Activated CD4-positive, alpha-beta T cell treated with anti-CD3 and anti-CD28 coated beads, Interleukin-2, amount 10 ng/mL, durations not matched to agents 24 days and 14 days (primary cell): ENCODE measurements at regions not wholly inside any gene's neighbourhood (a gene's known extent, or its start where the extent isn't known, plus 50 kb on each side); places are given as distances from the start of the nearest gene placed in this dataset.
A peak's percentile ranks its signal among the peaks of the same experiment; 100 is the strongest.

ENCODE experiments used
- DNase-seq: peaks from one replicate; pipeline ENCODE4 v3.0.0; 2022
- H3K27ac Mint-ChIP-seq: one replicate; pipeline ENCODE4 v1.8.0; 2022; ENCODE audit warnings: mild to moderate bottlenecking, mixed read lengths
- H3K27me3 Mint-ChIP-seq: one replicate; pipeline ENCODE4 v1.8.0; 2022; ENCODE audit warnings: mixed read lengths
- H3K36me3 Mint-ChIP-seq: one replicate; pipeline ENCODE4 v1.8.0; 2022; ENCODE audit warnings: low read depth, mild to moderate bottlenecking, mixed read lengths
- H3K4me1 Mint-ChIP-seq: one replicate; pipeline ENCODE4 v1.8.0; 2021; ENCODE audit warnings: mixed read lengths
- H3K4me3 Mint-ChIP-seq: one replicate; pipeline ENCODE4 v1.8.0; 2022; ENCODE audit warnings: mild to moderate bottlenecking, moderate library complexity, mixed read lengths
- H3K9me3 Mint-ChIP-seq: one replicate; pipeline ENCODE4 v1.8.0; 2021; ENCODE audit warnings: mixed read lengths
- intact Hi-C: fragments of 100-400 bp; cut with micrococcal nuclease; formaldehyde crosslinking; loops from one replicate; pipeline ENCODE4 v1.15.1; 2023

GRCh38 chr3:99551520-99551919 lies 86.9 kb upstream of the COL8A1 start:
- Mint-ChIP-seq H3K9me3 (no peaks in the 10 kb centered on the region), H3K27me3 (no peaks in the 10 kb centered on the region), H3K36me3 (no peaks in the 10 kb centered on the region), H3K27ac (no peak overlapping the region), H3K4me1 (no peaks in the 10 kb centered on the region), H3K4me3 (no peak overlapping the region)
- intact Hi-C loops, result no loop called here
- no peak for DNase-seq

- Mint-ChIP-seq H3K9me3 (no peaks in the 10 kb centered on the region), H3K4me1 (no peaks in the 10 kb centered on the region), H3K27me3 (no peaks in the 10 kb centered on the region), H3K4me3 (no peak overlapping the region), H3K27ac (no peak overlapping the region), H3K36me3 (no peaks in the 10 kb centered on the region)
- intact Hi-C loops, result no loop called here
- no peak for DNase-seq
Measured at GRCh38 chr3:99549957-99550603, 88.3 kb upstream of the COL8A1 start.

GRCh38 chr3:99549220-99549619 lies 89.2 kb upstream of the COL8A1 start:
- Mint-ChIP-seq H3K36me3 (no peaks in the 10 kb centered on the region), H3K4me1 (no peaks in the 10 kb centered on the region), H3K9me3 (no peaks in the 10 kb centered on the region), H3K27ac (no peak overlapping the region), H3K27me3 (no peaks in the 10 kb centered on the region), H3K4me3 (no peak overlapping the region)
- no peak for DNase-seq
- intact Hi-C loops, result no loop called here

- intact Hi-C loops, result no loop called here
- Mint-ChIP-seq H3K27ac (no peak overlapping the region), H3K9me3 (no peaks in the 10 kb centered on the region), H3K36me3 (no peaks in the 10 kb centered on the region), H3K27me3 (no peaks in the 10 kb centered on the region), H3K4me3 (no peak overlapping the region), H3K4me1 (no peaks in the 10 kb centered on the region)
- no peak for DNase-seq
Measured at GRCh38 chr3:99548674-99549073, 89.7 kb upstream of the COL8A1 start.

GRCh38 chr3:99545941-99546580 lies 92.3 kb upstream of the COL8A1 start:
- no peaks in the 10 kb centered on the region for H3K9me3 Mint-ChIP-seq
- H3K27me3 Mint-ChIP-seq, result no peaks in the 10 kb centered on the region
- H3K4me3 Mint-ChIP-seq, result no peak overlapping the region
- DNase-seq, result no peak
- H3K27ac Mint-ChIP-seq, result no peak overlapping the region
- no peaks in the 10 kb centered on the region for H3K36me3 Mint-ChIP-seq
- H3K4me1 Mint-ChIP-seq, result peaks cover 5% of the 10 kb centered on the region
- intact Hi-C loops, result no loop called here

- H3K9me3 Mint-ChIP-seq, result no peaks in the 10 kb centered on the region
- no peaks in the 10 kb centered on the region for H3K27me3 Mint-ChIP-seq
- DNase-seq, result no peak
- no peak overlapping the region for H3K4me3 Mint-ChIP-seq
- no peak overlapping the region for H3K27ac Mint-ChIP-seq
- intact Hi-C loops, result no loop called here
- H3K36me3 Mint-ChIP-seq, result no peaks in the 10 kb centered on the region
- H3K4me1 Mint-ChIP-seq, result peaks cover 5% of the 10 kb centered on the region
Measured at GRCh38 chr3:99544786-99545281, 93.6 kb upstream of the COL8A1 start.

- intact Hi-C loops, result no loop called here
- no peaks in the 10 kb centered on the region for H3K27me3 Mint-ChIP-seq
- H3K36me3 Mint-ChIP-seq, result no peaks in the 10 kb centered on the region
- H3K4me1 Mint-ChIP-seq, result peaks cover 5% of the 10 kb centered on the region
- no peaks in the 10 kb centered on the region for H3K9me3 Mint-ChIP-seq
- H3K4me3 Mint-ChIP-seq, result no peak overlapping the region
- DNase-seq, result no peak
- no peak overlapping the region for H3K27ac Mint-ChIP-seq
Measured at GRCh38 chr3:99543796-99544195, 94.6 kb upstream of the COL8A1 start.

- no peak overlapping the region for H3K4me3 Mint-ChIP-seq
- H3K36me3 Mint-ChIP-seq, result no peaks in the 10 kb centered on the region
- no peak overlapping the region for H3K27ac Mint-ChIP-seq
- no peak for DNase-seq
- peaks cover 5% of the 10 kb centered on the region for H3K4me1 Mint-ChIP-seq
- intact Hi-C loops, result no loop called here
- H3K27me3 Mint-ChIP-seq, result no peaks in the 10 kb centered on the region
- no peaks in the 10 kb centered on the region for H3K9me3 Mint-ChIP-seq
Measured at GRCh38 chr3:99542767-99543518, 95.5 kb upstream of the COL8A1 start.

- intact Hi-C loops, result no loop called here
- Mint-ChIP-seq H3K4me3 (no peak overlapping the region), H3K36me3 (no peaks in the 10 kb centered on the region), H3K27me3 (no peaks in the 10 kb centered on the region), H3K9me3 (no peaks in the 10 kb centered on the region), H3K4me1 (peaks cover 5% of the 10 kb centered on the region), H3K27ac (no peak overlapping the region)
- no peak for DNase-seq
Measured at GRCh38 chr3:99541181-99541580, 97.2 kb upstream of the COL8A1 start.

GRCh38 chr3:99537416-99537815 lies 101.0 kb upstream of the COL8A1 start:
- Mint-ChIP-seq H3K36me3 (no peaks in the 10 kb centered on the region), H3K9me3 (no peaks in the 10 kb centered on the region), H3K4me3 (no peak overlapping the region), H3K27me3 (no peaks in the 10 kb centered on the region), H3K4me1 (no peaks in the 10 kb centered on the region), H3K27ac (no peak overlapping the region)
- intact Hi-C loops, result no loop called here
- DNase-seq, result no peak

- intact Hi-C loops, result no loop called here
- Mint-ChIP-seq H3K36me3 (no peaks in the 10 kb centered on the region), H3K27ac (no peak overlapping the region), H3K27me3 (no peaks in the 10 kb centered on the region), H3K9me3 (no peaks in the 10 kb centered on the region), H3K4me1 (no peaks in the 10 kb centered on the region), H3K4me3 (no peak overlapping the region)
- DNase-seq, result no peak
Measured at GRCh38 chr3:99536555-99537314, 101.7 kb upstream of the COL8A1 start.

GRCh38 chr3:99534951-99535704 lies 103.3 kb upstream of the COL8A1 start:
- Mint-ChIP-seq H3K9me3 (no peaks in the 10 kb centered on the region), H3K4me1 (no peaks in the 10 kb centered on the region), H3K4me3 (no peak overlapping the region), H3K27ac (no peak overlapping the region), H3K27me3 (no peaks in the 10 kb centered on the region), H3K36me3 (no peaks in the 10 kb centered on the region)
- no peak for DNase-seq
- intact Hi-C loops, result no loop called here

GRCh38 chr3:99532246-99532645 lies 106.1 kb upstream of the COL8A1 start:
- DNase-seq, result peak; percentile 56
- no peak overlapping the region for H3K4me3 Mint-ChIP-seq
- no peak overlapping the region for H3K27ac Mint-ChIP-seq
- no peaks in the 10 kb centered on the region for H3K4me1 Mint-ChIP-seq
- H3K36me3 Mint-ChIP-seq, result no peaks in the 10 kb centered on the region
- H3K27me3 Mint-ChIP-seq, result no peaks in the 10 kb centered on the region
- intact Hi-C loops, result no loop called here
- no peaks in the 10 kb centered on the region for H3K9me3 Mint-ChIP-seq
